Trophoblast cell (in vitro differentiated cells and primary cell): ENCODE measurements at regions not wholly inside any gene's neighbourhood (a gene's known extent, or its start where the extent isn't known, plus 50 kb on each side); places are given as distances from the start of the nearest gene placed in this dataset.

ENCODE experiments used
- DNase-seq, 2 donors: peaks; one replicate each; pipeline ENCODE4 v3.0.0-alpha.2; 2016
- H2AFZ ChIP-seq: 2 replicates; pipeline ENCODE4 v1.6.1; 2013; ENCODE audit warnings: low read length, moderate library complexity, mild to moderate bottlenecking; ENCODE audit not compliant: insufficient read depth, poor library complexity
- H2AK5ac ChIP-seq: 2 replicates; pipeline ENCODE4 v1.6.1; 2013; ENCODE audit warnings: mild to moderate bottlenecking, low read length
- H2BK120ac ChIP-seq: 2 replicates; pipeline ENCODE4 v1.6.1; 2013; ENCODE audit warnings: low read length, mild to moderate bottlenecking, moderate library complexity; ENCODE audit not compliant: insufficient read depth, poor library complexity
- H2BK12ac ChIP-seq: 2 replicates; pipeline ENCODE4 v1.6.1; 2013; ENCODE audit warnings: mild to moderate bottlenecking, low read length, moderate library complexity
- H2BK5ac ChIP-seq: 2 replicates; pipeline ENCODE4 v1.6.1; 2013; ENCODE audit warnings: low read length, low read depth, moderate library complexity, mild to moderate bottlenecking; ENCODE audit not compliant: poor library complexity
- H3K14ac ChIP-seq: 2 replicates; pipeline ENCODE4 v1.6.1; 2013; ENCODE audit warnings: mild to moderate bottlenecking, low read length
- H3K18ac ChIP-seq: 2 replicates; pipeline ENCODE4 v1.6.1; 2013; ENCODE audit warnings: mild to moderate bottlenecking, low read length
- H3K23ac ChIP-seq: 2 replicates; pipeline ENCODE4 v1.6.1; 2013; ENCODE audit warnings: low read length
- H3K27ac ChIP-seq: 2 replicates; pipeline ENCODE4 v1.5.1; 2013; ENCODE audit warnings: low read depth, mild to moderate bottlenecking, inconsistent platforms, low read length, moderate library complexity
- H3K27me3 ChIP-seq: 2 replicates; pipeline ENCODE4 v1.6.1; 2013; ENCODE audit warnings: inconsistent platforms, mild to moderate bottlenecking, low read length, moderate library complexity; ENCODE audit not compliant: insufficient read depth
- H3K36me3 ChIP-seq, 2 experiments: 1 replicate in 1 of 2; 2 replicates in 1 of 2; pipeline ENCODE4 v1.6.1; 2013; ENCODE audit warnings: low read length in 2 of 2, mild to moderate bottlenecking in 2 of 2, moderate library complexity in 1 of 2; ENCODE audit not compliant: insufficient read depth in 2 of 2, control insufficient read depth in 1 of 2
- H3K4ac ChIP-seq: 2 replicates; pipeline ENCODE4 v1.6.1; 2013; ENCODE audit warnings: low read depth, mild to moderate bottlenecking, low read length, moderate library complexity
- H3K4me1 ChIP-seq, 2 experiments: 1 replicate in 1 of 2; 2 replicates in 1 of 2; pipeline ENCODE4 v1.6.1; 2013; ENCODE audit warnings: low read length in 2 of 2, mild to moderate bottlenecking in 2 of 2, moderate library complexity in 1 of 2; ENCODE audit not compliant: insufficient read depth in 2 of 2, control insufficient read depth in 1 of 2
- H3K4me2 ChIP-seq: 2 replicates; pipeline ENCODE4 v1.6.1; 2013; ENCODE audit warnings: inconsistent platforms, mild to moderate bottlenecking, low read length, moderate library complexity
- H3K4me3 ChIP-seq: 2 replicates; pipeline ENCODE4 v1.5.1; 2013; ENCODE audit warnings: mild to moderate bottlenecking, low read depth, low read length, inconsistent platforms
- H3K79me1 ChIP-seq: one replicate; pipeline ENCODE4 v1.6.1; 2013; ENCODE audit warnings: low read length
- H3K79me2 ChIP-seq: 2 replicates; pipeline ENCODE4 v1.6.1; 2013; ENCODE audit warnings: low read length, mild to moderate bottlenecking; ENCODE audit not compliant: control insufficient read depth, insufficient read depth, poor library complexity
- H3K9ac ChIP-seq: 2 replicates; pipeline ENCODE4 v1.6.1; 2013; ENCODE audit warnings: mild to moderate bottlenecking, low read length
- H3K9me3 ChIP-seq: 2 replicates; pipeline ENCODE4 v1.6.1; 2013; ENCODE audit warnings: low read depth, mild to moderate bottlenecking, control low read depth, inconsistent platforms, low read length; ENCODE audit not compliant: insufficient read depth
- H4K12ac ChIP-seq: 2 replicates; pipeline ENCODE4 v1.6.1; 2013; ENCODE audit warnings: low read depth, mild to moderate bottlenecking, low read length, moderate library complexity
- H4K8ac ChIP-seq: 2 replicates; pipeline ENCODE4 v1.6.1; 2013; ENCODE audit warnings: low read depth, mild to moderate bottlenecking, low read length, moderate library complexity
- H4K91ac ChIP-seq: one replicate; pipeline ENCODE4 v1.6.1; 2013; ENCODE audit warnings: low read depth, mild to moderate bottlenecking, low read length, moderate library complexity
- WGBS: extraction: QIAGEN DNeasy Blood & Tissue Kit; methylation state at CpG from one replicate; pipeline ENCODE4 v1.1.7; 2013; ENCODE audit warnings: missing lambda C conversion rate; ENCODE audit not compliant: insufficient read length, insufficient coverage; ENCODE audit errors: extremely low coverage; 5-methylcytosine and 5-hydroxymethylcytosine counted together

DNA sequence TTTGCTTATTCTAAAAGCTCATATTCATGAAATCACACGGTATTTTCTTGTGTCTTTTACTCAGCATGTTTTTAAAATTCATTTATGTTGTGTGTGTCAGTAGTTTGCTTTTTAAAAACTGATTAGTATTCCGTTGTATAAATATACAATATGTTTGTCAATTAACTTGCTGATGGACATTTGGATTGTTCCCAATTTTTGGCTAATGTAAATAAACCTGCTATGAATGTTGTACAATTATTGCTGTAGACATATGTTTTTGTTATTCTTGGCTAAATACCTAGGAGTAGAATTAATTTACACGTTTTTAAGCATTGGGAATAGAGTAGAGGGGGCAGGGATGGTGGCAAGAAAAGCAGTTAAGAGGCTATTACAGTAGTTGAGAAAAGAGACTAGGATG lies 199.5 kb upstream of the CCL2 start:
- Histone ChIP-seq H2BK5ac (no peak overlapping the region), H3K23ac (no peak overlapping the region), H3K79me1 (no peaks in the 10 kb centered on the region), H4K8ac (no peak overlapping the region), H3K36me3 (no peaks in the 10 kb centered on the region), H3K4me2 (no peak overlapping the region), H2BK12ac (no peak overlapping the region), H2AK5ac (no peak overlapping the region), H3K9ac (no peak overlapping the region), H3K4me3 (no peak overlapping the region), H3K79me2 (no peaks in the 10 kb centered on the region), H3K4me1 (no peaks in the 10 kb centered on the region), H3K9me3 (no peaks in the 10 kb centered on the region), H2BK120ac (no peak overlapping the region), H4K91ac (no peak overlapping the region), H2AFZ (no peak overlapping the region), H3K27me3 (no peaks in the 10 kb centered on the region), H4K12ac (no peak overlapping the region), H3K14ac (no peak overlapping the region), H3K4ac (no peak overlapping the region), H3K18ac (no peak overlapping the region), H3K27ac (no peak overlapping the region)
- WGBS = no CpG with 5 or more reads among the region's 3 CpGs
- DNase-seq = no peak

DNA sequence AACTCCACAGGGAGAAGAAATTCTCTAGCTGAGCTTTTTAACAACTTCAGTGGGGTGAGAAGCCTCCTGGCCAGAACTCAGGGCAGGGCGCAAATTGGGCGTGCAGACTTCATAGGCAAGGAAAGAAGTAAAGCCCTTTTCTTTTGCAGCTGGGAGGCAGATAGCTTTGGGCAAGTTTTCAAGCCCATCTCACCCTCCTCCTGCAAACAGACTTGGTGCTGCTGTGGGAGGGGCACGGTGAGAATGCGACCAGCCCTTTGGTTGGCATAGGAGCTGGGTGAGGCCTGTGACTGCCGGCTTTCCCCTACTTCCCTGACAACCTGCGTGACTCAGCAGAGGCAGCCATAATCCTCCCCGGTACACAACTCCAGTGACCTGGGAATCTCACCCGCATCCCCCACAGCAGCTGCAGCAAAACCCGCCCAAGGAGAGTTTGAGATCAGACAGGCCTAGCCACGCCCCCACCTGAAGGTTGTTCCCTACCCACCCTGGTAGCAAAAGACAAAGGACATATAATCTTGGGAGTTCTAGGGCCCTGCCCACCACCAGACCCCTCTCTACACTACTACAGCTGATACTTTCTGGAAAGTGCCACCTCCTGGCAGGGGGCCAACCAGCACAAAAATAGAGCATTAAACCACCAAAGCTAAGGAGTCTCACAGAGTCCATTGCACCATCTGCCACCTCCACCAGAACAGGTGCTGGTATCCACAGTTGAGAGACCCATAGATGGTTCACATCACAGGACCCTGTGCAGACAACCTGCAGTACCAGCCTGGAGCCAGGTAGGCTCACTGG lies 195.5 kb upstream of the CCL2 start:
- H3K4me1 ChIP-seq = no peaks in the 10 kb centered on the region
- WGBS = no CpG with 5 or more reads among the region's 10 CpGs

DNA sequence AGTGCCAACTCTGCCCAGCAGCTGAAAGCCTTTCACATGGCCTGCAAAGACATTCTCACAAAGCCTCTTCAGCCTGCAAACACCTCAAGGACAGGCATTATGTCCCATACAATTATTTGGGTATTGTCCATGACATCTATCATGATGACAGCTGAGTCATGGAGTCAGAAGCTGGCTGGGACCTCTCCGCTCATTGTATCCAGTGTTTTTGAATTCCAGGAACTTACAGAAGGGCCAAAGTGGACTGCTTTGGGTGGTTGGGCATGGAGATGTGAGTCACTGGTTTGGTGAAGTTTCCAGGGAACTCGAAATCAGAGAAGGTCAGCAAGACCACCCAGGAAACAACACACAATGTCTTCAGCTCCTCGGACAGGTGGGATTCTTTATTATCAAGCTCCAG lies 188.6 kb upstream of the CCL2 start:
- Histone ChIP-seq H4K91ac (no peak overlapping the region), H3K4me2 (no peak overlapping the region), H3K27me3 (no peaks in the 10 kb centered on the region), H3K27ac (no peak overlapping the region), H3K18ac (no peak overlapping the region), H3K9me3 (no peaks in the 10 kb centered on the region), H2BK5ac (no peak overlapping the region), H2BK120ac (no peak overlapping the region), H3K36me3 (no peaks in the 10 kb centered on the region), H4K8ac (no peak overlapping the region), H3K4ac (no peak overlapping the region), H4K12ac (no peak overlapping the region), H3K14ac (no peak overlapping the region), H2BK12ac (no peak overlapping the region), H2AFZ (no peak overlapping the region), H3K9ac (no peak overlapping the region), H3K4me3 (no peak overlapping the region), H3K79me1 (no peaks in the 10 kb centered on the region), H3K4me1 (no peaks in the 10 kb centered on the region), H3K79me2 (no peaks in the 10 kb centered on the region), H3K23ac (no peak overlapping the region), H2AK5ac (no peak overlapping the region)
- WGBS = no CpG with 5 or more reads among the region's 3 CpGs
- DNase-seq = no peak

More for the DNA sequence above, 195.5 kb upstream of the CCL2 start:
- no peak overlapping the region for H2AFZ ChIP-seq
- no peak overlapping the region for H4K8ac ChIP-seq
- H3K9ac ChIP-seq = no peak overlapping the region
- no peak overlapping the region for H2AK5ac ChIP-seq
- no peak overlapping the region for H4K91ac ChIP-seq
- no peak overlapping the region for H3K18ac ChIP-seq
- H3K79me1 ChIP-seq = no peaks in the 10 kb centered on the region
- no peak overlapping the region for H3K4me2 ChIP-seq
- H3K14ac ChIP-seq = no peak overlapping the region
- no peaks in the 10 kb centered on the region for H3K9me3 ChIP-seq
- no peaks in the 10 kb centered on the region for H3K36me3 ChIP-seq
- H2BK12ac ChIP-seq = no peak overlapping the region
- no peaks in the 10 kb centered on the region for H3K79me2 ChIP-seq
- no peak overlapping the region for H2BK5ac ChIP-seq
- no peak overlapping the region for H2BK120ac ChIP-seq
- no peak overlapping the region for H3K4me3 ChIP-seq
- no peaks in the 10 kb centered on the region for H3K27me3 ChIP-seq
- no peak overlapping the region for H3K4ac ChIP-seq
- H4K12ac ChIP-seq = no peak overlapping the region
- H3K23ac ChIP-seq = no peak overlapping the region
- no peak overlapping the region for H3K27ac ChIP-seq
- no peak for DNase-seq

DNA sequence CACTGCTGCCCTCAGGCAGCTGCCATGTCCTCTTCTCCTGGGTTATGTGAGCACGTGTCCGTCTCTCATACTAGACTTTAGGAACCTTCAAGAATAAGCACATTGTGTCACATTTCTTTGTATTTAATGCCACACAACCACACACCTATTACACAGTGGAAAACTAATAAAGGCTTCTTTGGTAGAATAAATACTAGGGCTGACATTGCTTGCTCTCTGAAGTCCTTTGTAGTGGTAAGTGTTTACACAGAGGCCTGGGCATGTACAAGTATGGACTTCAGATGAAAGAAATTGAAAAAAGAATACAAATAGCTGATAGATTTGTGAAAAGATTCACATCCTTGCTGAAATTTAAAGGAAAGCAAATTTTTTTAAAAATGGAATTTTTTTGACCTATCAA lies 188.1 kb upstream of the CCL2 start:
- H3K4ac ChIP-seq = no peak overlapping the region
- H4K91ac ChIP-seq = no peak overlapping the region
- no peak overlapping the region for H3K27ac ChIP-seq
- no CpG with 5 or more reads among the region's 2 CpGs for whole genome bisulfite sequencing
- H3K9me3 ChIP-seq = peaks cover 3% of the 10 kb centered on the region
- no peaks in the 10 kb centered on the region for H3K36me3 ChIP-seq
- no peak overlapping the region for H3K4me2 ChIP-seq
- no peak overlapping the region for H3K14ac ChIP-seq
- H4K12ac ChIP-seq = no peak overlapping the region
- H3K4me1 ChIP-seq = no peaks in the 10 kb centered on the region
- H4K8ac ChIP-seq = no peak overlapping the region
- H3K23ac ChIP-seq = no peak overlapping the region
- H3K79me2 ChIP-seq = no peaks in the 10 kb centered on the region
- no peak overlapping the region for H2BK12ac ChIP-seq
- no peak overlapping the region for H3K9ac ChIP-seq
- no peak overlapping the region for H3K18ac ChIP-seq
- no peak overlapping the region for H2AFZ ChIP-seq
- no peaks in the 10 kb centered on the region for H3K27me3 ChIP-seq
- no peak overlapping the region for H2AK5ac ChIP-seq
- no peak for DNase-seq
- H3K4me3 ChIP-seq = no peak overlapping the region
- no peak overlapping the region for H2BK120ac ChIP-seq
- H3K79me1 ChIP-seq = no peaks in the 10 kb centered on the region
- no peak overlapping the region for H2BK5ac ChIP-seq
